DND-41 (cell line): ENCODE measurements at regions not wholly inside any gene's neighbourhood (a gene's known extent, or its start where the extent isn't known, plus 50 kb on each side); places are given as distances from the start of the nearest gene placed in this dataset.

ENCODE experiments used
- ATAC-seq: fragments of 200-7000 bp; cut with Tn5 transposase; 3 replicates; pipeline ENCODE4 v1.9.1; 2021; ENCODE audit warnings: low read depth; ENCODE audit not compliant: insufficient read depth
- DNase-seq: peaks from one replicate; pipeline ENCODE4 v3.0.0-alpha.2; 2020
- H2AFZ ChIP-seq: 2 replicates; pipeline ENCODE4 v1.6.0; 2012; ENCODE audit warnings: low read depth, low read length
- H3K27ac ChIP-seq: 2 replicates; pipeline ENCODE4 v1.5.1; 2012; ENCODE audit warnings: low read length, inconsistent platforms
- H3K27me3 ChIP-seq: fragments of 200-600 bp; sonication (generic); 2 replicates; pipeline ENCODE4 v1.6.0; 2012; ENCODE audit warnings: low read length, mild to moderate bottlenecking, inconsistent platforms; ENCODE audit not compliant: insufficient read depth, poor library complexity
- H3K36me3 ChIP-seq: 2 replicates; pipeline ENCODE4 v1.5.1; 2012; ENCODE audit warnings: low read length, inconsistent platforms; ENCODE audit not compliant: insufficient read depth
- H3K4me1 ChIP-seq: 2 replicates; pipeline ENCODE4 v1.5.1; 2012; ENCODE audit warnings: mild to moderate bottlenecking, low read length; ENCODE audit not compliant: insufficient read depth
- H3K4me2 ChIP-seq: 2 replicates; pipeline ENCODE4 v1.6.0; 2012; ENCODE audit warnings: mild to moderate bottlenecking, moderate library complexity, low read length, inconsistent platforms; ENCODE audit not compliant: insufficient read depth
- H3K4me3 ChIP-seq, 2 experiments: fragments of 200-600 bp in 1 of 2; shearing (Covaris generic) in 1 of 2; 2 replicates each; pipeline ENCODE4 v1.5.1; 2012 to 2016; ENCODE audit warnings: inconsistent platforms in 2 of 2, low read length in 2 of 2, mild to moderate bottlenecking in 2 of 2, low read depth in 1 of 2, moderate library complexity in 1 of 2
- H3K79me2 ChIP-seq: 2 replicates; pipeline ENCODE4 v1.6.0; 2012; ENCODE audit warnings: low read length, inconsistent platforms; ENCODE audit not compliant: insufficient read depth
- H3K9ac ChIP-seq: 2 replicates; pipeline ENCODE4 v1.6.0; 2012; ENCODE audit warnings: low read depth, mild to moderate bottlenecking, inconsistent platforms, low read length, moderate library complexity
- H3K9me3 ChIP-seq: 2 replicates; pipeline ENCODE4 v1.5.1; 2012; ENCODE audit warnings: low read length, moderate library complexity, mild to moderate bottlenecking, inconsistent platforms; ENCODE audit not compliant: insufficient read depth, severe bottlenecking
- H4K20me1 ChIP-seq: 2 replicates; pipeline ENCODE4 v1.6.0; 2012; ENCODE audit warnings: low read length; ENCODE audit not compliant: insufficient read depth
- EZH2 ChIP-seq: IDR thresholded peaks from 3 replicates; pipeline ENCODE4 v1.6.1; 2012; ENCODE audit warnings: borderline replicate concordance, low read depth, mild to moderate bottlenecking, moderate library complexity, low read length, inconsistent platforms; ENCODE audit not compliant: severe bottlenecking
- TF ChIP-seq, protein P1 (sequence below): IDR thresholded peaks from 2 replicates; pipeline ENCODE4 v1.5.1; 2012; ENCODE audit warnings: borderline replicate concordance, low read length, moderate library complexity, mild to moderate bottlenecking; ENCODE audit not compliant: poor library complexity, severe bottlenecking; ENCODE audit errors: extremely low read depth

- no peak for ATAC-seq
- Histone ChIP-seq H3K4me1 (peaks cover 50% of the 10 kb centered on the region), H2AFZ (no peak overlapping the region), H4K20me1 (no peaks in the 10 kb centered on the region), H3K9me3 (no peaks in the 10 kb centered on the region), H3K27ac (no peak overlapping the region), H3K36me3 (no peaks in the 10 kb centered on the region), H3K9ac (no peak overlapping the region), H3K79me2 (no peaks in the 10 kb centered on the region), H3K27me3 (no peaks in the 10 kb centered on the region), H3K4me3 (no peak overlapping the region), H3K4me2 (no peak overlapping the region)
- DNase-seq = no peak
- no peak for TF ChIP-seq EZH2
- TF ChIP-seq, protein P1, sequence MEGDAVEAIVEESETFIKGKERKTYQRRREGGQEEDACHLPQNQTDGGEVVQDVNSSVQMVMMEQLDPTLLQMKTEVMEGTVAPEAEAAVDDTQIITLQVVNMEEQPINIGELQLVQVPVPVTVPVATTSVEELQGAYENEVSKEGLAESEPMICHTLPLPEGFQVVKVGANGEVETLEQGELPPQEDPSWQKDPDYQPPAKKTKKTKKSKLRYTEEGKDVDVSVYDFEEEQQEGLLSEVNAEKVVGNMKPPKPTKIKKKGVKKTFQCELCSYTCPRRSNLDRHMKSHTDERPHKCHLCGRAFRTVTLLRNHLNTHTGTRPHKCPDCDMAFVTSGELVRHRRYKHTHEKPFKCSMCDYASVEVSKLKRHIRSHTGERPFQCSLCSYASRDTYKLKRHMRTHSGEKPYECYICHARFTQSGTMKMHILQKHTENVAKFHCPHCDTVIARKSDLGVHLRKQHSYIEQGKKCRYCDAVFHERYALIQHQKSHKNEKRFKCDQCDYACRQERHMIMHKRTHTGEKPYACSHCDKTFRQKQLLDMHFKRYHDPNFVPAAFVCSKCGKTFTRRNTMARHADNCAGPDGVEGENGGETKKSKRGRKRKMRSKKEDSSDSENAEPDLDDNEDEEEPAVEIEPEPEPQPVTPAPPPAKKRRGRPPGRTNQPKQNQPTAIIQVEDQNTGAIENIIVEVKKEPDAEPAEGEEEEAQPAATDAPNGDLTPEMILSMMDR = no peak
These were observed 95.0 kb downstream of the SPP2 start for GRCh38 chr2:234145511-234145910.

- ATAC-seq (no peak), DNase-seq (no peak)
- TF ChIP-seq, protein P1 = no peak
- no peak for TF ChIP-seq EZH2
- Histone ChIP-seq H2AFZ (no peak overlapping the region), H3K36me3 (no peaks in the 10 kb centered on the region), H3K27me3 (no peaks in the 10 kb centered on the region), H3K79me2 (no peaks in the 10 kb centered on the region), H3K4me2 (no peak overlapping the region), H3K4me3 (no peak overlapping the region), H3K9me3 (no peaks in the 10 kb centered on the region), H3K9ac (no peak overlapping the region), H3K4me1 (peaks cover 46% of the 10 kb centered on the region), H3K27ac (no peak overlapping the region), H4K20me1 (no peaks in the 10 kb centered on the region)
These were observed 94.6 kb downstream of the SPP2 start for GRCh38 chr2:234145057-234145456.

GRCh38 chr2:234143896-234144295 lies 93.4 kb downstream of the SPP2 start:
- DNase-seq (no peak), ATAC-seq (no peak)
- Histone ChIP-seq H4K20me1 (no peaks in the 10 kb centered on the region), H3K36me3 (no peaks in the 10 kb centered on the region), H3K4me3 (no peak overlapping the region), H3K4me2 (no peak overlapping the region), H3K79me2 (no peaks in the 10 kb centered on the region), H3K9ac (no peak overlapping the region), H3K4me1 (peaks cover 34% of the 10 kb centered on the region), H3K9me3 (no peaks in the 10 kb centered on the region), H2AFZ (no peak overlapping the region), H3K27me3 (no peaks in the 10 kb centered on the region), H3K27ac (no peak overlapping the region)
- TF ChIP-seq, protein P1 = no peak
- no peak for TF ChIP-seq EZH2

DNA sequence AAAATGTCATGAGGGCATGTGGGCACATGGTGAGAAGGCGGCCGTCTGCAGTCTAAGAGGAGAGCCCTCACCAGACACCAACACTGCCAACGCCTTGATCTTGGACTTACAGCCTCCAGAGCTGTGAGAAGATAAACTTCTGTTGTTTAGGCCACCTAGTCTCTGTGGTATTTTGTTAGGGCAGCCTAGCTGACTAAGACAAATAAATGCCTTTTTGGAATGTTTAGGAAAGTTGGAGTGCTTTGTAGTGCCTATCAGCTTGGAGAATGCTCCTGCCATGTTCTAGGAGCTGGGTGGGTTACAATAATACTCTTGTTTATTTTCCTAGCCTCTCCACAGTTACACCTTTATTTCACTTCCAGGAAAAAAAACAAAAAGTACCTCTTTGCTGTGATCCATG lies 92.0 kb downstream of the SPP2 start:
- peaks cover 24% of the 10 kb centered on the region for H3K4me1 ChIP-seq
- H4K20me1 ChIP-seq = no peaks in the 10 kb centered on the region
- no peaks in the 10 kb centered on the region for H3K36me3 ChIP-seq
- ATAC-seq (no peak), DNase-seq (no peak)
- no peak overlapping the region for H3K4me2 ChIP-seq
- no peak overlapping the region for H3K4me3 ChIP-seq
- 0 out of 2 replicates have a peak overlapping the region, but pooled peaks have one; percentile 8 for H3K27ac ChIP-seq
- no peaks in the 10 kb centered on the region for H3K9me3 ChIP-seq
- no peaks in the 10 kb centered on the region for H3K27me3 ChIP-seq
- no peaks in the 10 kb centered on the region for H3K79me2 ChIP-seq
- no peak overlapping the region for H3K9ac ChIP-seq
- TF ChIP-seq, protein P1 = no peak
- no peak for TF ChIP-seq EZH2
- no peak overlapping the region for H2AFZ ChIP-seq
